ENCODE measurements at regions not wholly inside any gene's neighbourhood (a gene's known extent, or its start where the extent isn't known, plus 50 kb on each side); places are given as distances from the start of the nearest gene placed in this dataset.

DNA sequence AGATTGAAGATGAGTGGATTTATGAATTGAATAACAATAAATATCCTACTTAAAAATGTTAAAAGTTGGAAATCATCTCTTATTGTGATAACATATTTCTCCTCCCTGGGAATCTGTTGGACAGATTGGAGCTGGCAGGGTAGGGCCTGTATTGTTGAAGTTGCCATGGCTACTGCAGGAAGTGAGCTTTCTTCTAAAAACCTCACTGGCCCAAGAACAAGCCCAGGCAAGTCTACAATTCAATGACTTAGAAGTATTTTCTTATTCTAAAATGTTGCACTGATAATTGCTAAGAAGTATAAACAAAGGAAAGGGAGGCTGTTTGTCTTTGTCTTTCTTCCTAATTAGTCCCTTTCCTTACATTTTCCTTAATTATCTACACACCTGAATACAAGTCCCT is 112.1 kb downstream of the DLEU7 start:
- Histone ChIP-seq H3K4me1 (ENCODE audit: insufficient read depth, low read length) (peaks cover 66% of the 10 kb centered on the region), H3K79me2 (ENCODE audit: insufficient read depth, low read length) (no peaks in the 10 kb centered on the region), H3K4me3 (ENCODE audit: low read depth in 1 of 2, low read length in 2 of 2) (no peak overlapping the region), H3K36me3 (ENCODE audit: insufficient read depth, low read length) (no peaks in the 10 kb centered on the region), H3K9me3 (ENCODE audit: insufficient read depth, low read length, severe bottlenecking) (peaks cover 2% of the 10 kb centered on the region), H2AFZ (ENCODE audit: low read depth, low read length) (no peak overlapping the region), H3K9ac (ENCODE audit: low read depth, low read length) (peak overlapping the region; percentile 16; the same call in 1 of the 2 replicates), H3K27ac (ENCODE audit: low read length) (peak overlapping the region; percentile 68), H3K4me2 (ENCODE audit: insufficient read depth, low read length) (peak overlapping the region; percentile 30; the same call in 1 of the 2 replicates), H4K20me1 (ENCODE audit: insufficient read depth, low read length) (no peaks in the 10 kb centered on the region), H3K27me3 (ENCODE audit: insufficient read depth, low read length, poor library complexity) (no peaks in the 10 kb centered on the region)
- DNase-seq, result peak; percentile 71
- no peak for TF ChIP-seq EZH2 (IDR thresholded peaks at IDR 0.05; ENCODE audit: borderline replicate concordance, low read depth, low read length, severe bottlenecking)
- peak; percentile 84 for ATAC-seq (ENCODE audit: insufficient read depth, low read depth)

DNA sequence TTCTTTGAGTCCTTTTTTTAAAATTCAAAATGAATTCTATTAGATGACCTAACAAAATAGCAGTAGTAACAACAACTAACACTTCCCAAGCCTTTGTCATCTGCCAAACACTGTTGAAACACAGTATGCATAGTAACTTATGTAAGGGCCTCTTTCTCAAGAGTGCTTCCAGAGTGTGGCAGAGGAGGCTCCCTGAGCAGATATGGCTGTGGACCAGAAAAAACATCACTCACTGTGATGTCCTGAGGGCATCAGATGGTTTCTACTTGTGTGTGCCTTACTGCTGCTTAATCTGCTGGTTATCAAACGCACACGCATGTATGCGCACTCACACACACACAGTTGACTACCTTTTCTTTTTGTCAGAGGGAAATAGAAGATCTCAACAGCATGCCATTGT is 110.8 kb downstream of the DLEU7 start:
- no peak overlapping the region for H3K9ac ChIP-seq (ENCODE audit: low read depth, low read length)
- no peaks in the 10 kb centered on the region for H3K79me2 ChIP-seq (ENCODE audit: insufficient read depth, low read length)
- H3K4me3 ChIP-seq (ENCODE audit: low read depth in 1 of 2, low read length in 2 of 2), result no peak overlapping the region
- H3K36me3 ChIP-seq (ENCODE audit: insufficient read depth, low read length), result no peaks in the 10 kb centered on the region
- H3K4me2 ChIP-seq (ENCODE audit: insufficient read depth, low read length), result no peak overlapping the region
- H2AFZ ChIP-seq (ENCODE audit: low read depth, low read length), result no peak overlapping the region
- peak overlapping the region; percentile 72 for H3K27ac ChIP-seq (ENCODE audit: low read length)
- H3K4me1 ChIP-seq (ENCODE audit: insufficient read depth, low read length), result peaks cover 53% of the 10 kb centered on the region
- TF ChIP-seq, protein P1, sequence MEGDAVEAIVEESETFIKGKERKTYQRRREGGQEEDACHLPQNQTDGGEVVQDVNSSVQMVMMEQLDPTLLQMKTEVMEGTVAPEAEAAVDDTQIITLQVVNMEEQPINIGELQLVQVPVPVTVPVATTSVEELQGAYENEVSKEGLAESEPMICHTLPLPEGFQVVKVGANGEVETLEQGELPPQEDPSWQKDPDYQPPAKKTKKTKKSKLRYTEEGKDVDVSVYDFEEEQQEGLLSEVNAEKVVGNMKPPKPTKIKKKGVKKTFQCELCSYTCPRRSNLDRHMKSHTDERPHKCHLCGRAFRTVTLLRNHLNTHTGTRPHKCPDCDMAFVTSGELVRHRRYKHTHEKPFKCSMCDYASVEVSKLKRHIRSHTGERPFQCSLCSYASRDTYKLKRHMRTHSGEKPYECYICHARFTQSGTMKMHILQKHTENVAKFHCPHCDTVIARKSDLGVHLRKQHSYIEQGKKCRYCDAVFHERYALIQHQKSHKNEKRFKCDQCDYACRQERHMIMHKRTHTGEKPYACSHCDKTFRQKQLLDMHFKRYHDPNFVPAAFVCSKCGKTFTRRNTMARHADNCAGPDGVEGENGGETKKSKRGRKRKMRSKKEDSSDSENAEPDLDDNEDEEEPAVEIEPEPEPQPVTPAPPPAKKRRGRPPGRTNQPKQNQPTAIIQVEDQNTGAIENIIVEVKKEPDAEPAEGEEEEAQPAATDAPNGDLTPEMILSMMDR (IDR thresholded peaks at IDR 0.05; ENCODE audit: borderline replicate concordance, extremely low read depth, low read length, poor library complexity, severe bottlenecking), result no peak
- no peak for TF ChIP-seq EZH2 (IDR thresholded peaks at IDR 0.05; ENCODE audit: borderline replicate concordance, low read depth, low read length, severe bottlenecking)
- peaks cover 2% of the 10 kb centered on the region for H3K9me3 ChIP-seq (ENCODE audit: insufficient read depth, low read length, severe bottlenecking)
- ATAC-seq (ENCODE audit: insufficient read depth, low read depth), result peak; percentile 53
- no peak for DNase-seq
- no peaks in the 10 kb centered on the region for H3K27me3 ChIP-seq (ENCODE audit: insufficient read depth, low read length, poor library complexity)
- no peaks in the 10 kb centered on the region for H4K20me1 ChIP-seq (ENCODE audit: insufficient read depth, low read length)

DNA sequence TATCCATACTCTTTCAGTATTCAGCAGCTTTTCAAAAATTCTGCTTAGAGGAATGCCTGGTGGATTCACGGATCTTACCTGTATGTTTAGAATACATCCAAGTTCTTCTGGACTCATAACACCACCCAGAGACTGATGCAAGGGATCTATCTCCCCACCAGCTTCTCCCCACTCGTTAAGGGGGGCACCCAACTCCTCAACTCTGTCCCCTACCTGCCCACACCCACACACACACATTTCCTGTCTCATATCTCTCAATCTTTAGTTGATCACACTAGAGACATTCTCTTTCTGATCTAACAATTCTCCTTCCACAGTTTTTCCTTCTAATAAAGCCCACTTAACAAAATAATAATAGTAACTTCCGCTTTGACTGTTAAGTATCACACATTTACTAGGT is 110.1 kb downstream of the DLEU7 start:
- H3K36me3 ChIP-seq (ENCODE audit: insufficient read depth, low read length), result no peaks in the 10 kb centered on the region
- peaks cover 46% of the 10 kb centered on the region for H3K4me1 ChIP-seq (ENCODE audit: insufficient read depth, low read length)
- TF ChIP-seq, protein P1 (IDR thresholded peaks at IDR 0.05; ENCODE audit: borderline replicate concordance, extremely low read depth, low read length, poor library complexity, severe bottlenecking), result no peak
- TF ChIP-seq EZH2 (IDR thresholded peaks at IDR 0.05; ENCODE audit: borderline replicate concordance, low read depth, low read length, severe bottlenecking), result no peak
- H4K20me1 ChIP-seq (ENCODE audit: insufficient read depth, low read length), result no peaks in the 10 kb centered on the region
- H2AFZ ChIP-seq (ENCODE audit: low read depth, low read length), result no peak overlapping the region
- peak overlapping the region; percentile 72 for H3K27ac ChIP-seq (ENCODE audit: low read length)
- H3K9ac ChIP-seq (ENCODE audit: low read depth, low read length), result no peak overlapping the region
- H3K79me2 ChIP-seq (ENCODE audit: insufficient read depth, low read length), result no peaks in the 10 kb centered on the region
- no peak overlapping the region for H3K4me3 ChIP-seq (ENCODE audit: low read depth in 1 of 2, low read length in 2 of 2)
- ATAC-seq (ENCODE audit: insufficient read depth, low read depth), result peak; percentile 66
- DNase-seq, result peak; percentile 46
- peaks cover 2% of the 10 kb centered on the region for H3K9me3 ChIP-seq (ENCODE audit: insufficient read depth, low read length, severe bottlenecking)
- no peaks in the 10 kb centered on the region for H3K27me3 ChIP-seq (ENCODE audit: insufficient read depth, low read length, poor library complexity)
- peak overlapping the region; percentile 12; the same call in 1 of the 2 replicates for H3K4me2 ChIP-seq (ENCODE audit: insufficient read depth, low read length)

DNA sequence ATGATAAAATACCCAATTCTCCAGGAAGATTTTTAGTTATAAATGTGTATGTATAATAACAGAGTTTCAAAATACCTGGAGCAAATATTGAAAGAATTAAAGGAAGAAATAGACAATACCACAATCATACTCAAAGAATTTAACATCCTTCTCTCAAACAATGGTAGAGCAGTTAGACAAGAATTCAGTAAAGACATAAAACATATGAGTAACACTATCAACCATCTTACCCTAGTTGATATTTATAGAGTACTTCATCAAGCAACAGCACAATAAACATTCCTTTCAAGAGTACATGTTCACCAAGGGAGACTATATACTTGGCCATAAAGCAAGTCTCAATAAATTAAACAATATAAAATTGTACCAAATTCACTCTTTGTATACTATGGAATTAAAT is 108.4 kb downstream of the DLEU7 start:
- H3K27ac ChIP-seq (ENCODE audit: low read length), result no peak overlapping the region
- H3K4me2 ChIP-seq (ENCODE audit: insufficient read depth, low read length), result no peak overlapping the region
- TF ChIP-seq, protein P1 (IDR thresholded peaks at IDR 0.05; ENCODE audit: borderline replicate concordance, extremely low read depth, low read length, poor library complexity, severe bottlenecking), result no peak
- TF ChIP-seq EZH2 (IDR thresholded peaks at IDR 0.05; ENCODE audit: borderline replicate concordance, low read depth, low read length, severe bottlenecking), result no peak
- H3K9ac ChIP-seq (ENCODE audit: low read depth, low read length), result no peak overlapping the region
- H3K4me1 ChIP-seq (ENCODE audit: insufficient read depth, low read length), result peaks cover 42% of the 10 kb centered on the region
- no peaks in the 10 kb centered on the region for H3K36me3 ChIP-seq (ENCODE audit: insufficient read depth, low read length)
- no peak overlapping the region for H2AFZ ChIP-seq (ENCODE audit: low read depth, low read length)
- DNase-seq, result no peak
- no peak for ATAC-seq (ENCODE audit: insufficient read depth, low read depth)
- no peaks in the 10 kb centered on the region for H3K27me3 ChIP-seq (ENCODE audit: insufficient read depth, low read length, poor library complexity)
- H3K4me3 ChIP-seq (ENCODE audit: low read depth in 1 of 2, low read length in 2 of 2), result no peak overlapping the region
- H3K79me2 ChIP-seq (ENCODE audit: insufficient read depth, low read length), result no peaks in the 10 kb centered on the region
- H3K9me3 ChIP-seq (ENCODE audit: insufficient read depth, low read length, severe bottlenecking), result peaks cover 2% of the 10 kb centered on the region
- no peaks in the 10 kb centered on the region for H4K20me1 ChIP-seq (ENCODE audit: insufficient read depth, low read length)
